PC-3 (cell line): ENCODE measurements at regions not wholly inside any gene's neighbourhood (a gene's known extent, or its start where the extent isn't known, plus 50 kb on each side); places are given as distances from the start of the nearest gene placed in this dataset.
"Not testable (repeated sequence)": the region's sequence is repeated elsewhere in the genome, so short reads cannot be mapped to it uniquely, and the experiment has no call there.

Experiments used
- ATAC-seq: fragments of 200-7000 bp; cut with Tn5 transposase; 2 replicates; pipeline ENCODE4 v1.9.1; 2020; ENCODE audit warnings: mild to moderate bottlenecking, moderate library complexity
- BruUV-seq: library from RNA; stranded (reverse); fragments of 400-500 nt; replicated peaks from 2 replicates; lab custom pipeline; 2021; lab: Mats Ljungman, UMichigan
- CTCF ChIA-PET: fragments of 300-600 bp; sonication (Branson Sonifier 250); formaldehyde crosslinking; loops from one replicate; lab custom pipeline; 2022; ENCODE audit warnings: antibody characterized with exemption; lab: Charles Lee
- POLR2A ChIA-PET: fragments of 300-600 bp; sonication (Branson Sonifier 250); formaldehyde crosslinking; loops from one replicate; lab custom pipeline; 2022; ENCODE audit warnings: antibody characterized with exemption; ENCODE audit not compliant: unreplicated experiment; lab: Charles Lee
- DNase-seq: peaks from one replicate; pipeline ENCODE4 v3.0.0-alpha.2; 2015
- H2AFZ ChIP-seq: fragments of 300-600 bp; sonication (generic); 2 replicates; pipeline ENCODE4 v1.6.0; 2016; ENCODE audit warnings: antibody characterized with exemption, low read length
- H3F3A ChIP-seq: fragments of 300-600 bp; sonication (generic); one replicate; pipeline ENCODE4 v1.6.0; 2017; ENCODE audit warnings: antibody characterized with exemption, low read length, control low read depth, mild to moderate bottlenecking; ENCODE audit not compliant: unreplicated experiment
- H3K27ac ChIP-seq: fragments of 300-600 bp; sonication (generic); 2 replicates; pipeline ENCODE4 v1.5.1; 2016; ENCODE audit warnings: mild to moderate bottlenecking, low read length
- H3K27me3 ChIP-seq: fragments of 300-600 bp; sonication (generic); 2 replicates; pipeline ENCODE4 v1.6.1; 2016; ENCODE audit warnings: low read length, mixed read lengths
- H3K36me3 ChIP-seq: fragments of 300-600 bp; sonication (generic); 2 replicates; pipeline ENCODE4 v1.6.1; 2016; ENCODE audit warnings: low read depth, mixed run types, low read length, mixed read lengths
- H3K4me1 ChIP-seq: fragments of 300-600 bp; sonication (generic); 2 replicates; pipeline ENCODE4 v1.5.1; 2016; ENCODE audit warnings: low read length; ENCODE audit not compliant: insufficient read depth
- H3K4me2 ChIP-seq: fragments of 300-600 bp; sonication (generic); 2 replicates; pipeline ENCODE4 v1.6.0; 2016; ENCODE audit warnings: low read length
- H3K4me3 ChIP-seq: fragments of 300-600 bp; sonication (generic); 2 replicates; pipeline ENCODE4 v1.5.1; 2016; ENCODE audit warnings: mild to moderate bottlenecking, low read length, mixed read lengths
- H3K79me2 ChIP-seq: fragments of 300-600 bp; sonication (generic); 2 replicates; pipeline ENCODE4 v1.6.1; 2017; ENCODE audit warnings: low read length, mixed read lengths
- H3K9ac ChIP-seq: fragments of 300-600 bp; sonication (generic); 2 replicates; pipeline ENCODE4 v1.6.0; 2016; ENCODE audit warnings: mild to moderate bottlenecking, low read length
- H3K9me2 ChIP-seq: fragments of 300-600 bp; sonication (generic); replicated peaks from 2 replicates; pipeline ENCODE4 v1.6.1; 2016; ENCODE audit warnings: mixed run types, low read length, mixed read lengths
- H3K9me3 ChIP-seq: fragments of 300-600 bp; sonication (generic); 2 replicates; pipeline ENCODE4 v1.6.1; 2016; ENCODE audit warnings: low read length, mixed read lengths
- H4K20me1 ChIP-seq: fragments of 300-600 bp; sonication (generic); 2 replicates; pipeline ENCODE4 v1.6.1; 2016; ENCODE audit warnings: low read length, mixed read lengths
- CTCF ChIP-seq: fragments of 300-600 bp; sonication (generic); conservative IDR thresholded peaks from 2 replicates; pipeline ENCODE4 v1.5.1; 2017; ENCODE audit warnings: antibody characterized with exemption, low read depth, mild to moderate bottlenecking, low read length
- EZH2 ChIP-seq: fragments of 300-600 bp; sonication (generic); IDR thresholded peaks from one replicate; pipeline ENCODE4 v1.6.1; 2017; ENCODE audit warnings: antibody characterized with exemption, mild to moderate bottlenecking, low read length; ENCODE audit not compliant: unreplicated experiment
- EZH2phosphoT487 ChIP-seq: fragments of 300-600 bp; sonication (generic); IDR thresholded peaks from 2 replicates; pipeline ENCODE4 v1.6.1; 2018; ENCODE audit warnings: mild to moderate bottlenecking, antibody characterized with exemption, low read length, borderline replicate concordance
- intact Hi-C: fragments of 100-400 bp; cut with micrococcal nuclease; formaldehyde crosslinking; loops from 2 replicates; pipeline ENCODE4 v1.9.0; 2023

- H3K27me3 ChIP-seq = no peaks in the 10 kb centered on the region
- no peaks in the 10 kb centered on the region for H3K36me3 ChIP-seq
- H3K4me3 ChIP-seq = no peak overlapping the region
- H3K4me1 ChIP-seq = 0 out of 2 replicates have a peak, but pooled peaks cover 4% of the 10 kb centered on the region
- intact Hi-C loops = no loop called here
- no peak overlapping the region for H3K27ac ChIP-seq
- no peaks in the 10 kb centered on the region for H4K20me1 ChIP-seq
- CTCF ChIA-PET = no interaction called here
- no peak for ATAC-seq
- H3K79me2 ChIP-seq = no peaks in the 10 kb centered on the region
- DNase-seq = peak; percentile 49
- H3F3A ChIP-seq = no peaks in the 10 kb centered on the region
- no peaks in the 10 kb centered on the region for H3K9me2 ChIP-seq
- TF ChIP-seq CTCF (no peak), EZH2phosphoT487 (no peak), EZH2 (no peak)
- no peak overlapping the region for H3K4me2 ChIP-seq
- H3K9ac ChIP-seq = no peak overlapping the region
- POLR2A ChIA-PET = no interaction called here
- H2AFZ ChIP-seq = no peak overlapping the region
- BruUV-seq = no TSS peak
- H3K9me3 ChIP-seq = no peaks in the 10 kb centered on the region
Observed at GRCh38 chr4:28277931-28278330, 1417.3 kb downstream of the STIM2 start.

- Histone ChIP-seq H3K9me3 (no peaks in the 10 kb centered on the region), H3K4me2 (no peak overlapping the region), H3K4me3 (no peak overlapping the region), H4K20me1 (no peaks in the 10 kb centered on the region), H3K36me3 (no peaks in the 10 kb centered on the region), H2AFZ (no peak overlapping the region), H3K79me2 (no peaks in the 10 kb centered on the region), H3K4me1 (0 out of 2 replicates have a peak, but pooled peaks cover 4% of the 10 kb centered on the region), H3K9me2 (no peaks in the 10 kb centered on the region), H3F3A (no peaks in the 10 kb centered on the region), H3K27me3 (no peaks in the 10 kb centered on the region), H3K27ac (no peak overlapping the region), H3K9ac (no peak overlapping the region)
- intact Hi-C loops = no loop called here
- no peak for ATAC-seq
- BruUV-seq = no TSS peak
- TF ChIP-seq CTCF (no peak), EZH2phosphoT487 (no peak), EZH2 (no peak)
- CTCF ChIA-PET = no interaction called here
- no peak for DNase-seq
- POLR2A ChIA-PET = no interaction called here
Observed at GRCh38 chr4:28278676-28279075, 1418.0 kb downstream of the STIM2 start.

GRCh38 chr4:28279249-28279648, 1418.6 kb downstream of the STIM2 start:
- H3F3A ChIP-seq = no peaks in the 10 kb centered on the region
- H3K9me3 ChIP-seq = no peaks in the 10 kb centered on the region
- H3K36me3 ChIP-seq = no peaks in the 10 kb centered on the region
- no TSS peak for BruUV-seq
- TF ChIP-seq CTCF = no peak
- TF ChIP-seq EZH2 = no peak
- TF ChIP-seq EZH2phosphoT487 = no peak
- H3K27me3 ChIP-seq = no peaks in the 10 kb centered on the region
- 0 out of 2 replicates have a peak, but pooled peaks cover 4% of the 10 kb centered on the region for H3K4me1 ChIP-seq
- H3K27ac ChIP-seq = no peak overlapping the region
- no peak overlapping the region for H3K4me3 ChIP-seq
- no peaks in the 10 kb centered on the region for H3K79me2 ChIP-seq
- CTCF ChIA-PET = no interaction called here
- H2AFZ ChIP-seq = no peak overlapping the region
- H3K9me2 ChIP-seq = no peaks in the 10 kb centered on the region
- H4K20me1 ChIP-seq = no peaks in the 10 kb centered on the region
- no peak overlapping the region for H3K4me2 ChIP-seq
- no peak for ATAC-seq
- POLR2A ChIA-PET = no interaction called here
- DNase-seq = no peak
- H3K9ac ChIP-seq = no peak overlapping the region
- intact Hi-C loops = no loop called here

GRCh38 chr4:28286266-28286665, 1425.6 kb downstream of the STIM2 start:
- H2AFZ ChIP-seq, DNase-seq, H3K9me3 ChIP-seq, CTCF ChIA-PET, H3K36me3 ChIP-seq, H3K27me3 ChIP-seq, H3K79me2 ChIP-seq, H3K4me2 ChIP-seq, intact Hi-C loops, H3K9me2 ChIP-seq, BruUV-seq, H3K9ac ChIP-seq, ATAC-seq, H3K27ac ChIP-seq, H4K20me1 ChIP-seq, POLR2A ChIA-PET, H3K4me3 ChIP-seq, H3F3A ChIP-seq: not testable (repeated sequence)
- peaks cover 14% of the 10 kb centered on the region for H3K4me1 ChIP-seq
